ENCODE measurements at regions not wholly inside any gene's neighbourhood (a gene's known extent, or its start where the extent isn't known, plus 50 kb on each side); places are given as distances from the start of the nearest gene placed in this dataset.
"Not testable (repeated sequence)": the region's sequence is repeated elsewhere in the genome, so short reads cannot be mapped to it uniquely, and the experiment has no call there.

DNA sequence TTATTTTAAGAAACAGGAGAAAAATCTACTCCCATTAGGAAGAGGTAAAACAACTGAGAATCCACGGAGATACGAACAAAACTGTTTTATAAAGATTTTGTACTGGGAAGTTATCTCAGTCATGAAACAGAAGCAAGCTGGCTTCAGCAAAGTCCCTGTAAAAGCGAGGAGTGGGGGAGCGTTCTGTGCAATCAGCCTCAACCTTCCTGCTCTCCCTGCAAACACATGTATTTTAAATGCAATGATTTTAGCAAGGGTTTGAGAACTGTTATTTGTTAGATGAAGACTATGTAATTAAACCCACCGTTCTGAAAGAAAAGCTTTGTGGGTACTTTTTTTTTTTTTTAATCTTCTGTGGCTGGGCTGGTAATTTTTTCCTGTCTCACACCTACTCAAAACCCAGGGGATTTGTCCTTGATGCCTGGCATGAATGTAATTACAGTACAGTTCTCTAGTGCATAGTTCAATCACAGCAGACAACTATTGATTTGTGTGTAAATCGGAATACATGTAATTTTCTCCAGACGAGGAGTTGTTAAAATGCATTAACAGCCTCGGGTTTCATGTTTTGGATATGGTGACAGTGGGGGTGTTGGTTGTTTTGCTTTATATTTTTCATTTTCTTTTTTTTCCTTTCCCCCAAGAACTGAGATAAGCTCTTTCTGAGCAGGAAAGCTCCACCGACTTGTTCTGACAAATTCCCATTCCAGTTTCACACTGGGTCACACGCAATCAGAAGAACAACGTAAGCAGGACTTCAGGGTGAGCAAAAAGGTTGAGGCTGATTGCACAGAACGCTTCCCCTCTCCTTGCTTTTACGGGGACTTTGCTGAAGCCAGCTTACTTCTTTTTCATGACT is 153.6 kb downstream of the PHLDA1 start:
- DNase-seq (ENCODE audit: low spot score), result no peak
- intact Hi-C loops (cut with DNase I), result no loop called here

DNA sequence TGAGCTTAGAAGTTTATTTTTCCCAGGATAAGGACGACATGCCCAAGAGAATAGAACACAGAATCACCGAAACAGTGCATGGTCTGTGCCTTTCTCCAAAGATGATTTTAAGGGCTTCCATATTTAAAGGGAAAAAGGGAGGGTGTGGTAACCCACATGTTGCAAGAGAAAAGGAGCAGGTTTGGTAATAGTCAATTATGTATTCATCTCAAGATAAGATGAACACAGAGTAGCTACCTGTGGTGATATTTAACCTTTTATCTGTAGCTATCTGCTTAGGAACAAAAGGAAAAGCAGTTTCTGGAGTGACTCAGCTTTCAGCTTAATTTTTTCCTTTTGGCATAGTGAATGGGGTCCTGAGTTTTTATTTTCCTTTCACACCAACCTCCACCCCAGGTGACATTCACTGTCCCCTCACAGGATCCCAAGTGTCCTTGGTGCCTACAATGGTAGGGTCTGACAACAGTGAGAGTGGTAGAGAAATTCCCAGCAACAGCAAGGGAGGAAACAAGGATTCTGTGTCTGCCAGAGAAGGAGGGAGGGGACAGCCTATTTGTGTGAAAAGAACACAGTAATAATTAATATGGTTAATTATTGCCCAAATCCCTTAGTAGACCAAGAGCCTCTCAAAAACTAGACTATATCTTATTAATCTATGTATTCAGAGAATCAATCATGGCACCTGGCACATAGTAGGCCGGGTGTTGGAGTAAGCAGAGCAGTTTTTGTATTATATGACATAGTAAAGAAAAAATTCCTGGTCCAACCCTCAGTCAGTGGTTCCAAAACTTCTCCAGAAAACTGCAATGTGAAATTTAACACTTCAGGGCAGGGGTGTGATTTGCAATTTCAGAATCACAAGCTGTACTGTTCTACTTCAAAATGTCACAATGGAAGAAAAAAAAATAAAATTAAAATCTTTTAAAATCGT is 154.5 kb downstream of the PHLDA1 start:
- intact Hi-C loops (cut with DNase I), result no loop called here
- DNase-seq (ENCODE audit: low spot score), result no peak

DNA sequence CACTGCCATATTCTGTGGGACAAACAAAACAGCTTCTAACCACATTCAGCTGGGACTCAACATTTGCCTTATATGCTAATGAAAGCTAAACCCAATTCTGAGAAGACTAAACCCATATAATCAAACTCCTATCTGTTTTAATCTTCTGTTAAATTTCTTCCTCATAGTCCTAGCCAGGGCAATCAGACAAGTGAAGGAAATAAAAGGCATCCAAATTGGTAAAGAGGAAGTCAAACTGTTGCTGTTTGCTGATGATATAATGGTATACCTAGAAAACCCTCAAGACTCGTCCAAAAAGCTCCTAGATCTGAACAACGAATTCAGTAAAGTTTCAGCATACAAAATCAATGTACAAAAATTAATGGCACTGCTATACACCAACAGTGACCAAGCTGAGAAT is 157.1 kb downstream of the PHLDA1 start:
- intact Hi-C loops (cut with DNase I), result no loop called here
- DNase-seq (ENCODE audit: low spot score), result no peak

DNA sequence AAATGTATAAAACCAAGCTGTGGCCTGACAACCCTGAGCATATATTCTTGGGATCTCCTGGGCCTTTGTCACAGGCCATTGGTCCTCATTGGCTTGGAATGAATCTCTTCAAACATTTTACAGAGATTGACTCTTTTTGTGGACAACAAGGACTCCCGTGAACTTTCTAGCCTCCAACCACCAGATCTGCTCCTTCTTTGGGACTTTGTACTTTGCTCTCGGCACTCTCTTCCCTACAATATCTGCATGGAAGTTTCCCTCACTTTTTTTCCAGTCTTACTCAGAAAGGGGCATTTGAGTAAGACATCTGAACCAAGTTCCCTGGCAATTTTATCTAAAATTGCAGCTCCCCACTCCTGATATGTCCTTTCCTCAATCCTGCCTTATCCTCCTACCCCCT is 158.8 kb downstream of the PHLDA1 start:
- no peak for DNase-seq (ENCODE audit: low spot score)
- intact Hi-C loops (cut with DNase I), result no loop called here

DNA sequence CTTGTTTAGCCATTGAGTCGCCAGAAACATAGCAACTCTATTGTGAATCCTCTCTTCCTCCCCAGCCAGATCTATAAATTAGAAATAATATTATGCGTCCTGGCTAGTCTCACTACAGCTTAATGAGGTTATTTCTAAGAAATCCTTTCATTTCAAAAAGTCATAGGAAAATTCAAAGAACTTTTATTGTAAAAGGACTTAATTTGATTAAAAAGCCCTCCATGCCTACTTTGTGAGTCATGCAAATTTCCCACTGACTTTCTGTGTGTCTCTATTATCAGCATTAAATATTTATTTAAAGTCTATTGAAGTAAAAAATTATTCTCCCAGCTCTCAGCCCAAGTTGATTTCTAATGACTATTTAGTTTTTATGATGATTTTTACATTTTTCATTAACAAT is 160.7 kb downstream of the PHLDA1 start:
- no peak for DNase-seq (ENCODE audit: low spot score)
- intact Hi-C loops (cut with DNase I), result no loop called here

DNA sequence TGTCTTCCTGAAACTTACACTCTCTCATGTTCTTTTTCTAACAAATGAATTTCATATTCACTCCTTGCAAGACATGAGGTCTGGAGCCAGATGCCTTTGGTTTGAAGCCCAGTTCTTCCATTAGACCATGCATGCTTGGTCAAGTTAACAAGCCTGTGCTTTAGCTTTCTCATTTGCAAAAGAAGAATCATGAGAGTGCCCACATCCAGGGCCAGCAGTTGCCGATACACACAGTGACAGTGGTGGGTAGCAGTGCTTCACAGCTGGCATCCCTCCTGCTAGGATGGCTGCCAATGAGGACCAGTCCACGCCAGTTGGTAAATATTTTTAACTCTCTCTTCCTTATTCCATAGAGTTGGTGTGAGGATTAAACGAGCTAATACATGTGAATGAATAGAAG is 163.1 kb downstream of the PHLDA1 start:
- intact Hi-C loops (cut with DNase I), result no loop called here

DNA sequence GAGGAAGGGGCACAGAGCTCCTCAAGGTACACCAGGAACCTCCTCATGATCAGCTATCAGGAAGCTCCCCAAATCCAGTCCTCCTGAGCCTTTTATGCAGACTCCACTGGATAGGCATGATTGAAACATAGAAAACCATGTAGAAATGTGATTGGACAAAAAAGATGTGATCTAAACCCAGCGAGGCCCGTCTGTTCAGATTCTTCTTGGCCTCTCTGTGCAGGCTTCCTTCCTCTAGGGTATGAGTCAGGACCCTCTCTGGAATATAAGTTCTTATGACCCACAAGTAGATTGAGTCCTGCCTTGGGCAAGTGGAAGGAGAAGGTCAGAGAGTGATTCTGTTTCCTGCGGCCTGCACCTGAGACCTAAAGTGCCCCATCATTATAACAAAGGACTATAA is 166.3 kb downstream of the PHLDA1 start:
- intact Hi-C loops (cut with DNase I), result no loop called here
- no peak for DNase-seq (ENCODE audit: low spot score)

More for the DNA sequence above, 163.1 kb downstream of the PHLDA1 start:
- DNase-seq (ENCODE audit: low spot score), result no peak

DNA sequence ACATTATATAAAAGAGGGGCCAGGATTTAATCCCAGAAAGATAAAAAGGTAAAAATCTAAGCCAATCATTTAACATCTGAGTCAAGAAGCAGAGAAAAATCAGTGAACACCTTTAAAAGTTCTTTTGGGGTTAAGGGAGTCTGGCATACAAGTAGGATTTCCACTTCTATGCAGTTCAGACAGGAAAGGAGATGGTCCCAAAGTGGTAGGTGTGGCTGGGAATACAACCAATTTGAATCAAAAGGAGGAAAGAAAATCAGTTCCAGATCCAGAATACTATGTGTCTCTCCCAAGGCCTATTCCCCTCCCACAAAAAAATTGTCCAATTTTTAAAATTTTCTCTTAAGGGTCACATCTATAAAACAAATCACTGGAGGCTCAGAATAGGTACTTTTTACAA is 167.4 kb downstream of the PHLDA1 start:
- DNase-seq (ENCODE audit: low spot score), result no peak
- intact Hi-C loops (cut with DNase I), result no loop called here

DNA sequence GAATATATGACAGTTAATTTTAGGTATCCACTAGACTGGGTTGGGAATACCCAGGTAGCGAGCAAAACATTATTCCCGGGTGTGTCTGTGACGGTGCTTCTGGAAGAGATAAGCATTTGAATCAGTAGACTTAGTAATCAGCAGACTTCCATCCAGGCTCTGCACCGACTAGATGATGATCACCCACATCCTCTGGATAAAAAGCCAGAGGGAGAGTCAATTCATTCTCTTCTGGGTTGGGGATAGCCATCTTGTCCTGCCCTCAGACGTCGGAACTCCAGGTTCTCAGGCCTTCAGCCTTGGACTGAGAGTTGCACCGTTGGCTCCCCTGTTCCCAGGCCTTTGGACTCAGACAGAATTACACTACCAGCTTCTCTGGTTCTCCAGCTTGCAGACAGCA is 168.0 kb downstream of the PHLDA1 start:
- no peak for DNase-seq (ENCODE audit: low spot score)
- intact Hi-C loops (cut with DNase I), result no loop called here

DNA sequence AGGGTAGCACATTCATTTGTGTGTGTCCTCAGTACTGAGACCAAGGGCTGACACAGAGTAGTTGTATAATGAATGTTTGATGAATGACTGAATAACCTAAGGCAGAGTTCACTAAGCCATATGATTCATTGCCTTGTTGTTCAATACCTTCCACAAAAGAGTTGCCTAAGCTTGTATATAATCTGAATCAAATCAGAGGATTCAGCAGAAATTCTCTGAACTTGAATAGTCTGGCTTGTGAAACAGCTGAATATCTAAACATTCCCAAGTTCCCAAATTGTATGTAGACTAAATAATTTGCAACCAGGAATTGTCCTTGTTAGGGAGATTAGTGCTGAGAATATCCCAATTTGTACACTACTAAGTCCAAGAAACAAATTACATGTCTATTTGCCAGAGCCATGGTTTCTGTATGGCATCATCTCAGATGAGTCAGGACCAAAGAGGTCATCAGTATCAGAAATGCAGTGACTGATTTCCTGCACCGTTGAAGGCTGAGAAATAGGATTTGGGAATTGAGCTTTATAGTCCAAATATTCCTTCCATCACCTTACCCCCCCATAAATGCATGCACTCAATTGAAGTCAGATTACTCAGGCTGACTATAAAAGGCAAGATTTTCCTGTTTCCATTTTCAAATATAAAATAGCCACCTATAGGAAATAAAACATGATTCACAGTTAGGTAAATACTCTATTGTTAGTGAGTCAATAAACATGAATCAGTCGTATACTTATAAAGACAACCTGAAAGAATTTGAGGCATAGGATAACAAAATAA is 168.7 kb downstream of the PHLDA1 start:
- intact Hi-C loops (cut with DNase I), result no loop called here

DNA sequence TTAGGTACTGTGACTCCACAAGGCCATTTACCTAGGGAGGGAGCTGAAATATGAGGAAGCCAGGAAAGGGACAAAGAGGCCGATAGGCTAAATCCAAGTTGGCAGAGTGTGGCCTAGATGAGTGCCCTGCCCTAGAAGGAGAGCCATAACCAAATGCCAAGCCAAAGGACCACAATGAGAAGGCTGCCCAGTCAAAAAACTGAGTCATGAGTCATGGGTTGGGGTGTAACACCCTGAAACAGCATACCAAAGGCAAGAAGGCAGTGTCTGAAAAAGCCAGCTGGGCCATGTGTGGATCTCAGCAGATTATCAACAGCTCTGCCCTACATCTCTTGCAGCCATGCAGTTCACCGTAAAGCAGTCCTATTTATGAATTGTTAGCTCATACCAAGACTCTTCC is 171.7 kb downstream of the PHLDA1 start:
- no peak for DNase-seq (ENCODE audit: low spot score)
- intact Hi-C loops (cut with DNase I), result no loop called here

More for the DNA sequence above, 168.7 kb downstream of the PHLDA1 start:
- no peak for DNase-seq (ENCODE audit: low spot score)

DNA sequence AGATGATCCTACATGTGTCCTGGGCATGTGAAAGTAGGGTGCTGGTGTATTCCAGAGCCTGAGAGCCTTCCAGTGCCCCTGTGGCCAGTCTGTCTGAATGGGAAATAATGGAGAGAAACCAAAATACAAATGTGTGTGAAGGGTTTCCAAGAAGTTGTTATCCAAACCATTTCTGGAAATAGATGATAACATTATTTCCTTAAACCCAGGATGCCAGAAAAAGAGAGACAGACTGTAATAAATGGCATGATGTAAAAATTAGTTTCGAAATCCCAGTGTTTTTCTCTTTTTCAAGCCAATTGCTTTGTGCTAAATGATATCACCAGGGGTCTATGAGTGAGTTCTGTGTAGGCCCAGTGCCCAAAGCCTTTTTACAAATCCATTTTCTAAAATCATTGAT is 175.3 kb downstream of the PHLDA1 start:
- no peak for DNase-seq (ENCODE audit: low spot score)
- intact Hi-C loops (cut with DNase I), result no loop called here

DNA sequence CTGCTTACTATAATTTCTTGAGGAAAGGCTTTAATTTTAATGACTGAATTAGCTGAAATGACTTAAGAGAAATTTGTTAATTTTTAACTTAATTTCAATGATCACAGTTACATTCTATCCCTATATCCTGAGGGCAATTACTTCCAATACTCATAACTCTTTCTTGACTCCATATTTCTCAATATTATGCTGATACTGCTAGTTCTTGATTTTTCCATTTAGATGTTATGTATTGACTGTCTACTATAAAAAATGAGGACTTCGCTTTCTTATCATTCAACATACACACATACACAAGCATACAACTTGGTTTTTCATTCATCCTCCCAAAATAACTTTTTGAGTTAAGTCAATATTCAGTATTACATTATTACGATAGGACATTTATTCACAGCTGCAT is 176.2 kb downstream of the PHLDA1 start:
- no peak for DNase-seq (ENCODE audit: low spot score)
- intact Hi-C loops (cut with DNase I), result no loop called here

DNA sequence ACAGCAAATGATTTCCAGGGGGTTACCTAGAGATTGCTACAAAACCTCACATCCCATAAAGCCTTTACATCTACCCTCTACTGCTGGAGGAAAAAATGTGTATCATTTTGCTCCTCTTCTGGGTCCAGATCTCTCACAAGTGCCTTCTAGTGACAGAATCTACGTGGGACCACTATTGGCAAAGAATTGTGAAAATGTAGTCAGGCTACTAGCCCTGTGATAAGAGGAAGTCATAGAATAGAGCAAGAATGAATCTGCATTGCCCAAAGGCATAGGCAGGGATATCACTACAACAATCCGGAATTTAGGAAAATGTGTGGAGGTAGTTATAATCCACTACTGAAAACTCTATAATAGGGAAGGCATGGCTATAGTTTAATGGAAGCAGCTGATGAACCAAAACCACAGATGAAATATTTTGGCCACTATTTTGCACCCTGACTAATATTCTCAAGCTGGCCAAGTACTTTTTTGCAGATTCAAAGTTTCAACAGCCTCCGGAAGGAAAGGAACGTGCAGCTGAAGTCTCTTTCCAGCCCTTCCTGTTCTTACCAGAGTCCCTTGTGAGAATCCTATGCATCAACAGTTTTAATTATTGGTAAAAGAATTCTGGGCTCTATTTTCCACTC is 176.8 kb downstream of the PHLDA1 start:
- intact Hi-C loops (cut with DNase I), result no loop called here
- no peak for DNase-seq (ENCODE audit: low spot score)

DNA sequence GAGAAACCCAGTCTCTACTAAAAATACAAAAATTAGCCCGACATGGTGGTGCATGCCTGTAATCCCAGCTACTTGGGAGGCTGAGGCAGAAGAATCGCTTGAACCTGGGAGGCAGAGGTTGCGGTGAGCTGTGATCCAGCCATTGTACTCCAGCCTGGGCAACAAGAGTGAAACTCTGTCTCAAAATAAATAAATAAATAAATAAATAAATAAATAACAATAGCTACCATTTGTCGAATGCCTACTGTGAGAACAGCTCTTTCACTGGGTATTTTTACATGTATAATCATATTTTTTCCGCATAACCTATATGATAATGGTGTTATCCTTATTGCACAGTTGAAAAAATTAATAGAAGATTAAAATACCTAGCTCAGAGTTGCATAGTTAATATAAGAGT is 177.4 kb downstream of the PHLDA1 start:
- DNase-seq (ENCODE audit: low spot score); intact Hi-C loops (cut with DNase I): not testable (repeated sequence)

DNA sequence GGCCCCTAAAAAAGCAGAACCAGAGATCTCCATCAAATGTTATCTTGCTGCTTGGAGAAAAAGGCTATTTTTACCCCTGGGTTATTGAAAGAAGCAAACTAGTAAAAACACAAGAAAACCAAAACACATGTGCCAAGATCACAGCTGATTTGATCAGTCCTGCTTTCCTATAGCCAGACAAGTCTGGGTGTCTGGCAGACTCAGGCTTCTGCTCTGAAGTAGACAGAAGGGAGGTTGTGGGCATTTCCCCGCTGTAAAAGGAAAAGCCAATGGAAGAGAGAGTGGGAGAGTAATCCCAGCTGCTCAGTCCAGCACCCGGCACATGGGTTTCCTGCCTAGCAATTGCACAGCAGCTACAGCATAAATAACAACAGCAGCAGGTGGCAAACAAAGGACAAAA is 177.9 kb downstream of the PHLDA1 start:
- intact Hi-C loops (cut with DNase I), result no loop called here
- no peak for DNase-seq (ENCODE audit: low spot score)

DNA sequence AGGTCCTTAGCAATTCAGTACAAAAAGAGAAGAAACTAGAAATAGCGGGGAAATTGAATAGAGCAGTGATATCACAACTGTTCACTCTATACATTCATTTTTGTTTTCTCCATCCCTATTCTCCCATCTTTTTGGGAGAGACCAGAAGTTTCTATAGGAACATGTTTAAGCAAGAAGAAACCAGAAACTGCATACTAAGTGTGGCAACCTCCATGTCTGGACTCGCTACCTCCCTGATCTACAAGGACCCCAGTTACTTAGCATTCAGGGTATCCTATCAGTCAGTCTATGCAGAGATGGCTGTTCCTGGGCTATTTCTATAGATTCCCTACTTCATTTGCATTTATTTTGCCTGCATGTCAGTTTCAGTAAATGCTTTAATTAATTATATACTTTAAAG is 178.6 kb downstream of the PHLDA1 start:
- no peak for DNase-seq (ENCODE audit: low spot score)
- intact Hi-C loops (cut with DNase I), result no loop called here

DNA sequence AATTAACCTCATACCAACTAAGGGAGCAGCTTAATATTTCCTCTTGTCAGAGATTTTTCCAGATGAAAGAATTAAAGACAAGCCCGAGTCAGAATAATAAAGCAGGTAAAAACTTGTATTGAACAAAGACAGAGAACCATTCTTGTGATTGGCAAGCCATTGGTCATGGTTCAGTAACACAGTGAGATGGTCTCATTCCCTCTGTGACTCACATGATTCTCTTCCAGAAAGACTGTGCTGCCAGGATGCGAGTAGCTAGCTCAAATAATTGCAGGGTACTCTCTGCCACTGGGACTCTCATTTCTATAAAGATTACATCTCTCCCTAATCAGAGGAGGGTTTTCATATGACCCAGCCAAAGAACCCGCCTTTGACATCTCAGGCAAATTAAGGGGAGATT is 179.4 kb downstream of the PHLDA1 start:
- intact Hi-C loops (cut with DNase I), result no loop called here
- DNase-seq (ENCODE audit: low spot score), result no peak

DNA sequence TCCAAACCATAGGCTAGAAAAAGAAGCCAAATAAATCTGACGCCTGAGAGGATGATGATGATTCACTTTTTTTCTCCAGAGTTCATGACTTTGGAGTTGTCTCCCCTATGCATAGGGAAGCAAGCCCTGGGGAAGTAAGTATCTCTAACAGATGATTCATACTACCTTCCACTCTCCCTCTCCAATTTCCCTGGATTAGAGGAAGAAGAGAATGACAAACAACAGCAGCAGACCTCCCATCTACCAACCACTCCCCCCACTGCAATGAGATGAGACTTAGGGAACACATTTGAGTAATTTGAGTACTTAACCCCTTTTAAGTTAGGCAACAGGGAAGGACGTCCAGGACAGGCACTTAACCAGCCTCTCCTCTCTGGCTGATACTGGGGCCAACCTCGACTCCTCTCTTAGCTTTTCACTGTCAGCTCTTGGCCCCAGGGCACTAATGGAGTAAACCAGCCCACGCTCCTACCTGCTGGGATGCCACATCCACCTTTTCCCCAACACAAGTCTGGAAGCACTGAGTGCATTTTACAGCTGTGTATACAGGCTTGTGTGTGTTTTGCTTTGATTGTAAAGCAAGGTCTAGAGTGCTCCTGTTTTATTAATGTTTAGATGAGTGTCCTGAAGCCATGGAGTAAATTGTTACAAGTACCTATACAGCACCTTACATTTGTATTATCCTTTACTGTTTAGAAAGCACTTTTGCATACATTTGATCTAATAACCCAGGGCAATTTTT is 180.7 kb downstream of the PHLDA1 start:
- DNase-seq (ENCODE audit: low spot score), result no peak
- intact Hi-C loops (cut with DNase I), result no loop called here

All from posterior vena cava (tissue), 2 donors.